DMS53 treated with DMSO at 0.1 percent for 48 hours (cell line): ENCODE measurements at regions not wholly inside any gene's neighbourhood (a gene's known extent, or its start where the extent isn't known, plus 50 kb on each side); places are given as distances from the start of the nearest gene placed in this dataset.
A peak's percentile ranks its signal among the peaks of the same experiment; 100 is the strongest.

Source experiments
- DNase-seq: peaks from one replicate; lab custom pipeline; 2025; ENCODE audit not compliant: unreplicated experiment; lab: John Stamatoyannopoulos, UW

GRCh38 chr1:193313354-193314140, 127.1 kb upstream of the B3GALT2 start:
- no peak for DNase-seq

GRCh38 chr1:193312432-193312831, 126.0 kb upstream of the B3GALT2 start:
- no peak for DNase-seq

- peak; percentile 43 for DNase-seq
These were observed 125.0 kb upstream of the B3GALT2 start for GRCh38 chr1:193311226-193311948.

- DNase-seq, result peak; percentile 98
These were observed 124.2 kb upstream of the B3GALT2 start for GRCh38 chr1:193310564-193310963.

GRCh38 chr1:193309936-193310475, 123.6 kb upstream of the B3GALT2 start:
- DNase-seq, result peak; percentile 48

GRCh38 chr1:193308438-193308837, 122.0 kb upstream of the B3GALT2 start:
- DNase-seq, result peak; percentile 83

- DNase-seq, result no peak
These were observed 120.0 kb upstream of the B3GALT2 start for GRCh38 chr1:193306430-193306829.
